ENCODE measurements at regions not wholly inside any gene's neighbourhood (a gene's known extent, or its start where the extent isn't known, plus 50 kb on each side); places are given as distances from the start of the nearest gene placed in this dataset.

DNA sequence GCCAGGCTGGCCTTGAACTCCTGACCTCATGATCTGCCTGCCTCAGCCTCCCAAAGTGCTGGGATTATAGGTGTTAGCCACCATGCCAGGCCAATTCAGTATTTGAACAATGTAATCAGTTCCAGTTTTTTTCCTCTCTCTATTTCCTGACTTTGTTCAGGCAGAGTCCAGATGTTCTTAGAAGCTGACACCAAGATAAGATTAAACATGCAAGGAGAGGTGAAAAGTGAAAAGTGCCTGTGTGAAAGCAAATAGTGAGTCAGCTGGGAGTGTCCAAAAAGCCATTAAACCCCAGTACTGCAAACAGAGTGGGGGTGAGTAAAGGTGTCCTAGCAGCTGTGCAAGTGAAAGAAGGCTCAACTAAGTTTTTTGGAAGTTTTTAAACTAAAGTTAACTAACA is 231.5 kb downstream of the PTH2R start:
- no peak overlapping the region for H3K4me3 ChIP-seq (ENCODE audit: low read depth, low read length)
- TF ChIP-seq CTCF (IDR thresholded peaks at IDR 0.05; ENCODE audit: low read depth, low read length): no peak

GRCh38 chr2:208642125-208642779 is 235.7 kb downstream of the PTH2R start:
- no peak for TF ChIP-seq CTCF (IDR thresholded peaks at IDR 0.05; ENCODE audit: low read depth, low read length)
- no peak overlapping the region for H3K4me3 ChIP-seq (ENCODE audit: low read depth, low read length)

- H3K4me3 ChIP-seq (ENCODE audit: low read depth, low read length): no peak overlapping the region
- TF ChIP-seq CTCF (IDR thresholded peaks at IDR 0.05; ENCODE audit: low read depth, low read length): no peak
Observed at GRCh38 chr2:208643145-208643544, 236.6 kb downstream of the PTH2R start.

GRCh38 chr2:208645226-208645625 is 238.6 kb downstream of the PTH2R start:
- TF ChIP-seq CTCF (IDR thresholded peaks at IDR 0.05; ENCODE audit: low read depth, low read length): no peak
- H3K4me3 ChIP-seq (ENCODE audit: low read depth, low read length): no peak overlapping the region

GRCh38 chr2:208648368-208648767 is 241.8 kb downstream of the PTH2R start:
- no peak overlapping the region for H3K4me3 ChIP-seq (ENCODE audit: low read depth, low read length)
- TF ChIP-seq CTCF (IDR thresholded peaks at IDR 0.05; ENCODE audit: low read depth, low read length): no peak

DNA sequence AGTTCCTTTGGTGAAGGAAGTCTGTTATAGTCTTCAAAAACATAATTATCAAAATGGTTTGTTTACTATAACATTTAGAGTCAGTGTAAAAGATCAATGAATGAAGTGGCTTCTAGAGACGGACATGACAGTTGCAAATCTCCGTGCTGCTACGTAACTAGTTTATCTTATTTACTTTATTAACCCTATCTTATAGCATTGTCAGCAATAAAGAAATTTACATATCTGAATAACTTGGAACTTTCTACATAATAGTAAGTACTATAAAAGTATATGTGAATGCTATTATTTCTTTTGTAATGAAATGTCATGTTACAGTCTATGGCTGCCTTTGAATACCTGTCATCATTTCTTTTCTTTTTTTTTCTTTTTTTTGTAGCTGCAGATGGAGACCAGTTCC is 246.8 kb downstream of the PTH2R start:
- no peak for TF ChIP-seq CTCF (IDR thresholded peaks at IDR 0.05; ENCODE audit: low read depth, low read length)
- H3K4me3 ChIP-seq (ENCODE audit: low read depth, low read length): no peak overlapping the region

DNA sequence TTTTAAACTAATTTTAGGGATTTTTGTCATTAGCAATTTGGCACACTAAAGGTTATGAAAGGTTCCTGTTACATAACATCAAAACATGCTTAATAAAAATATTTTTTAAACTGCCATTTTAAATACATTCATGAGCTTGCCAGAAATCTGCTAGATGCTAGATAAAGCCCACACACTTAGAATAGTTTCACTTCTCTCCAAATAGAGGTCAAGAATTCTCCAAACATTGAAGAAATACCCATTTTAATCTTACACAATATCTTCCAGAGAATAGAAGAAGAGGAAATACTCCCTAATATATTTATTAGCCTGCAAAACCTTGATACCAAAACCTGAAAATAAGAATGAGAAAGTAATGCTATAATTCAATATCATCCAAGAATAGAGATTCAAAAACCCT is 247.5 kb downstream of the PTH2R start:
- TF ChIP-seq CTCF (IDR thresholded peaks at IDR 0.05; ENCODE audit: low read depth, low read length): no peak
- H3K4me3 ChIP-seq (ENCODE audit: low read depth, low read length): no peak overlapping the region

Measured in WI38 (cell line).